HepG2 (cell line): ENCODE measurements at regions not wholly inside any gene's neighbourhood (a gene's known extent, or its start where the extent isn't known, plus 50 kb on each side); places are given as distances from the start of the nearest gene placed in this dataset.

Experiments
- DPF2 ChIP-seq: sonication (generic); formaldehyde crosslinking; IDR thresholded peaks from 2 replicates; pipeline ENCODE4 v1.4.0; 2020; ENCODE audit warnings: mild to moderate bottlenecking, low read depth, missing genetic modification reagents, borderline replicate concordance
- EP300 ChIP-seq, 3 experiments: sonication (generic) in 1 of 3; formaldehyde crosslinking in 1 of 3; IDR thresholded peaks; 2 replicates each; pipeline versions ENCODE4 v1.5.1 to v1.6.1; 2011 to 2020; ENCODE audit warnings: low read depth in 2 of 3, low read length in 2 of 3, borderline replicate concordance in 1 of 3, improper control_type of control experiment in 1 of 3, mild to moderate bottlenecking in 1 of 3, missing genetic modification reagents in 1 of 3, moderate library complexity in 1 of 3
- JUNB ChIP-seq: sonication (generic); formaldehyde crosslinking; IDR thresholded peaks from 2 replicates; pipeline ENCODE4 v1.8.0; 2022; ENCODE audit warnings: missing genetic modification reagents, mild to moderate bottlenecking, borderline replicate concordance
- MXI1 ChIP-seq: IDR thresholded peaks from 3 replicates; pipeline ENCODE4 v1.6.1; 2012; ENCODE audit warnings: low read depth, low read length, inconsistent platforms, borderline replicate concordance
- PRDM10 ChIP-seq: sonication (generic); formaldehyde crosslinking; IDR thresholded peaks from 2 replicates; pipeline ENCODE4 v1.4.0; 2020; ENCODE audit warnings: low read depth, missing genetic modification reagents
- RFXAP ChIP-seq: sonication (generic); formaldehyde crosslinking; IDR thresholded peaks from 2 replicates; pipeline ENCODE4 v1.4.0; 2020; ENCODE audit warnings: missing genetic modification reagents, borderline replicate concordance
- STAG1 ChIP-seq: sonication (generic); formaldehyde crosslinking; IDR thresholded peaks from 2 replicates; pipeline ENCODE4 v1.4.0; 2020; ENCODE audit warnings: missing genetic modification reagents
- SUZ12 ChIP-seq: fragments of 150-350 bp; IDR thresholded peaks from 2 replicates; pipeline ENCODE4 v1.6.1; 2014; ENCODE audit warnings: low read depth, low read length
- TEAD2 ChIP-seq: sonication (generic); formaldehyde crosslinking; IDR thresholded peaks from 2 replicates; pipeline ENCODE4 v1.9.0; 2021; ENCODE audit warnings: missing genetic modification reagents
- ZBTB2 ChIP-seq: sonication (generic); formaldehyde crosslinking; IDR thresholded peaks from 2 replicates; pipeline ENCODE4 v1.8.0; 2022; ENCODE audit warnings: low read depth, missing genetic modification reagents
- ZNF121 ChIP-seq: sonication (generic); formaldehyde crosslinking; IDR thresholded peaks from 2 replicates; pipeline ENCODE4 v1.5.0; 2020; ENCODE audit warnings: mild to moderate bottlenecking, missing genetic modification reagents
- ZNF251 ChIP-seq: sonication (generic); formaldehyde crosslinking; IDR thresholded peaks from 2 replicates; pipeline ENCODE4 v1.9.0; 2021; ENCODE audit warnings: mild to moderate bottlenecking, missing genetic modification reagents
- ZNF331 ChIP-seq: sonication (generic); formaldehyde crosslinking; IDR thresholded peaks from 2 replicates; pipeline ENCODE4 v1.4.0; 2020; ENCODE audit warnings: missing genetic modification reagents
- ZNF501 ChIP-seq: sonication (generic); formaldehyde crosslinking; IDR thresholded peaks from 2 replicates; pipeline ENCODE4 v1.5.1; 2020; ENCODE audit warnings: mild to moderate bottlenecking, moderate library complexity, missing genetic modification reagents
- ZNF549 ChIP-seq: sonication (generic); formaldehyde crosslinking; IDR thresholded peaks from 2 replicates; pipeline ENCODE4 v1.5.0; 2020; ENCODE audit warnings: missing genetic modification reagents
- ZSCAN9 ChIP-seq: IDR thresholded peaks from 2 replicates; pipeline ENCODE4 v1.6.1; 2016; ENCODE audit warnings: borderline replicate concordance
- TF ChIP-seq, protein P1 (sequence below): sonication (generic); formaldehyde crosslinking; IDR thresholded peaks from 2 replicates; pipeline ENCODE4 v1.4.0; 2020; ENCODE audit warnings: mild to moderate bottlenecking, low read depth, missing genetic modification reagents
- TF ChIP-seq, protein P2 (sequence below): sonication (generic); formaldehyde crosslinking; IDR thresholded peaks from 2 replicates; pipeline ENCODE4 v1.4.0; 2020; ENCODE audit warnings: missing genetic modification reagents, borderline replicate concordance
- TF ChIP-seq, protein P3 (sequence below): sonication (generic); formaldehyde crosslinking; IDR thresholded peaks from 2 replicates; pipeline ENCODE4 v1.4.0; 2020; ENCODE audit warnings: missing genetic modification reagents, mild to moderate bottlenecking, borderline replicate concordance

GRCh38 chr1:67578397-67579020 is 106.5 kb upstream of the GADD45A start (continued):
- TF ChIP-seq EP300 (IDR thresholded peaks at IDR 0.05; ENCODE audit: low read depth in 2 of 2, low read length in 2 of 2) (peak; percentile 16 to 61; a peak in 2 of 4 replicates), EP300 (CRISPR knock-in tag; IDR thresholded peaks at IDR 0.05; ENCODE audit: borderline replicate concordance) (peak; percentile 48; the same call in 1 of the 2 replicates), ZNF331 (CRISPR knock-in tag) (peak; percentile 82), MXI1 (no peak; the same call in 2 of the 3 replicates), ZNF251 (CRISPR knock-in tag) (no peak), ZBTB2 (CRISPR knock-in tag) (no peak), SUZ12 (no peak), RFXAP (CRISPR knock-in tag) (no peak), STAG1 (CRISPR knock-in tag) (peak; percentile 13; the same call in 1 of the 2 replicates), ZNF501 (CRISPR knock-in tag) (no peak), ZNF549 (CRISPR knock-in tag) (no peak), ZNF121 (CRISPR knock-in tag) (peak; percentile 88), DPF2 (CRISPR knock-in tag) (no peak), JUNB (CRISPR knock-in tag) (no peak), ZSCAN9 (CRISPR knock-in tag) (no peak), TEAD2 (CRISPR knock-in tag) (no peak), PRDM10 (CRISPR knock-in tag) (no peak)
- TF ChIP-seq, protein P1, sequence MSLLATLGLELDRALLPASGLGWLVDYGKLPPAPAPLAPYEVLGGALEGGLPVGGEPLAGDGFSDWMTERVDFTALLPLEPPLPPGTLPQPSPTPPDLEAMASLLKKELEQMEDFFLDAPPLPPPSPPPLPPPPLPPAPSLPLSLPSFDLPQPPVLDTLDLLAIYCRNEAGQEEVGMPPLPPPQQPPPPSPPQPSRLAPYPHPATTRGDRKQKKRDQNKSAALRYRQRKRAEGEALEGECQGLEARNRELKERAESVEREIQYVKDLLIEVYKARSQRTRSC (CRISPR knock-in tag), result no peak
- TF ChIP-seq, protein P2, sequence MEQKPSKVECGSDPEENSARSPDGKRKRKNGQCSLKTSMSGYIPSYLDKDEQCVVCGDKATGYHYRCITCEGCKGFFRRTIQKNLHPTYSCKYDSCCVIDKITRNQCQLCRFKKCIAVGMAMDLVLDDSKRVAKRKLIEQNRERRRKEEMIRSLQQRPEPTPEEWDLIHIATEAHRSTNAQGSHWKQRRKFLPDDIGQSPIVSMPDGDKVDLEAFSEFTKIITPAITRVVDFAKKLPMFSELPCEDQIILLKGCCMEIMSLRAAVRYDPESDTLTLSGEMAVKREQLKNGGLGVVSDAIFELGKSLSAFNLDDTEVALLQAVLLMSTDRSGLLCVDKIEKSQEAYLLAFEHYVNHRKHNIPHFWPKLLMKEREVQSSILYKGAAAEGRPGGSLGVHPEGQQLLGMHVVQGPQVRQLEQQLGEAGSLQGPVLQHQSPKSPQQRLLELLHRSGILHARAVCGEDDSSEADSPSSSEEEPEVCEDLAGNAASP (CRISPR knock-in tag), result peak; percentile 100
- TF ChIP-seq, protein P3, sequence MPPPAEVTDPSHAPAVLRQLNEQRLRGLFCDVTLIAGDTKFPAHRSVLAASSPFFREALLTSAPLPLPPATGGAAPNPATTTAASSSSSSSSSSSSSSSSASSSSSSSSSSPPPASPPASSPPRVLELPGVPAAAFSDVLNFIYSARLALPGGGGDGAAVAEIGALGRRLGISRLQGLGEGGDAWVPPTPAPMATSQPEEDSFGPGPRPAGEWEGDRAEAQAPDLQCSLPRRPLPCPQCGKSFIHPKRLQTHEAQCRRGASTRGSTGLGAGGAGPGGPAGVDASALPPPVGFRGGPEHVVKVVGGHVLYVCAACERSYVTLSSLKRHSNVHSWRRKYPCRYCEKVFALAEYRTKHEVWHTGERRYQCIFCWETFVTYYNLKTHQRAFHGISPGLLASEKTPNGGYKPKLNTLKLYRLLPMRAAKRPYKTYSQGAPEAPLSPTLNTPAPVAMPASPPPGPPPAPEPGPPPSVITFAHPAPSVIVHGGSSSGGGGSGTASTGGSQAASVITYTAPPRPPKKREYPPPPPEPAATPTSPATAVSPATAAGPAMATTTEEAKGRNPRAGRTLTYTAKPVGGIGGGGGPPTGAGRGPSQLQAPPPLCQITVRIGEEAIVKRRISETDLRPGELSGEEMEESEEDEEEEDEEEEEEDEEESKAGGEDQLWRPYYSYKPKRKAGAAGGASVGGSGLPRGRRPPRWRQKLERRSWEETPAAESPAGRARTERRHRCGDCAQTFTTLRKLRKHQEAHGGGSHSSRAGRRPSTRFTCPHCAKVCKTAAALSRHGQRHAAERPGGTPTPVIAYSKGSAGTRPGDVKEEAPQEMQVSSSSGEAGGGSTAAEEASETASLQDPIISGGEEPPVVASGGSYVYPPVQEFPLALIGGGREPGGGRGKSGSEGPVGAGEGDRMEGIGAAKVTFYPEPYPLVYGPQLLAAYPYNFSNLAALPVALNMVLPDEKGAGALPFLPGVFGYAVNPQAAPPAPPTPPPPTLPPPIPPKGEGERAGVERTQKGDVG (CRISPR knock-in tag), result no peak
